Stimulated activated CD8-positive, alpha-beta memory T cell treated with anti-CD3 and anti-CD28 coated beads, Interleukin-15, amount 100 ng/mL, for 4 hours (primary cell): ENCODE measurements at regions not wholly inside any gene's neighbourhood (a gene's known extent, or its start where the extent isn't known, plus 50 kb on each side); places are given as distances from the start of the nearest gene placed in this dataset.

Experiments used
- DNase-seq, 2 donors: peaks; one replicate each; pipeline ENCODE4 v3.0.0-alpha.2; 2020; ENCODE audit warnings: low read depth in 2 of 2

DNA sequence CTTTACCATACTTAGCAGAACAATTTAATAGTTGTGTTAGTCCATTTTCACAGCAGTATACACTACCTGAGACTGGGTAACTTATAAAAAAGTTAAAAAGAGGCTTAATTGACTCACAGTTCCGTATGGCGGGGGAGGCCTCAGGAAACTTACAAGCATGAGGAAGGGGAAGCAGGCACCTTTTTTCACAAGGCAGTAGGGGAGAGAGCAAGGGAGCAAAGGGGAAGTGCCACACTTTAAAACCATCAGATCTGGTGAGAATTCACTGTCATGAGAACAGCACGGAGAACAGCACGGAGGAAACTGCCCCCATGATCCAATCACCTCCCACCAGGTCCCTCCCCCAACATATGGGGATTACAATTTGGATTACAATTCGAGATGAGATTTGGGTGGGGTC, 269.9 kb downstream of the MTRR start:
- no peak for DNase-seq

DNA sequence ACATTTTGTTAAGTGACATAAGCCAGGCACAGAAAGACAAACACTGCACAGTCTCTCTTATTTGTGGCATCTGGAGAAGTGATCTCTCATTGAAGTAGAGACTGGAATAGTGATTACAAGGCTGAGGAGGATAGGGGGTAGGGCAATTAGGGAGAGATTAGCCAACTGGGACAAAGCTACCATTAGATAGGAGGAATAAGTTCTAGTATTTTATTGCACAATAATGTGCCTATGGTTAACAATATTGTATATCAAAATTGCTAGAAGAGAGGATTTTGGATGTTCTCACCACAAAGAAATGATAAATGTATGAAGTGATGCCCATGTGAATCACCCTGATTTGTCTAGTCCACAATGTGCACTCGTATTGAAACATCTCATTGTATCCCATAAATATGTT, 281.8 kb downstream of the MTRR start:
- no peak for DNase-seq

DNA sequence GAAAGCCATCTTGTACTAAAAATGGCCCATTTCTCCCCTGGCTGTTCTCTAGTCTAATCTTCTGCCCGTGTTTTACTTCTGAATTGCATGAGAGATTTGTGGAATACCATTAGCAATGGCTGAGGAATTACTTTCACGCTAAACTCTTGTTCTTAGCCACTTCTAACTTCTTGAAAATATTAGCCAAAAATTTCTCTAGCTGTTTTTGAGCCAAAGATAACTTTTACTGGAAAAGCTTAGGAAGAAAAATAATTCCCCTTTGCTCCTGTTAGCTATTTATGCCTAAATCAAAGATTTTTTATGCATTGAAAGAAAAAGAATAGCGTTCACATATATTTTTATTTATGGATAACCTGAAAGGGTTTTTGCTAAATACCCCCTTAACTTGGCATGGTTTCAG, 287.8 kb downstream of the MTRR start:
- DNase-seq: no peak

DNA sequence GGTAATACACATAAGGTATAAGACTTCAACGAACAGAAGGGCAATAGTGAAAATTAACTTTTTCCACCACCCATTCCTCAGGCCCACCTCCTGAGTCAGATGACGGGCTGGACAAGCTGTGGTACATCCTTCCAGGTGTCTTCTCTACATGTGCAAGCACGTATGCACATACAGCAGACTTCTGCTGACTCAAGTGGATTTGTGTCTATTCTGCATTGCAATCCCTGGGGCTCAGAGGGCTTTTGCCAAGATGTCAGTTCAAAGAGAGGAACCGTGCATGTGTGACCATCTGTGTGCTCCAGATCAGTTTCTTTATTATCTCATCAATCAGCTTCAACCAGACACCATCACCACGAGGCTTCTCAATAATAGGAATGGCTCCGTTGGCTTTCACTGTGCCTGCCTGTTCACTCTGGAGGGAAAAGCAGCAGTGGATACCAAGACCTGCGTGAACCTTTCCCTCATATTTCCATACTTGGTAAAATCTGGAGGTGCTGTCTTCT, 288.4 kb downstream of the MTRR start:
- DNase-seq: no peak

DNA sequence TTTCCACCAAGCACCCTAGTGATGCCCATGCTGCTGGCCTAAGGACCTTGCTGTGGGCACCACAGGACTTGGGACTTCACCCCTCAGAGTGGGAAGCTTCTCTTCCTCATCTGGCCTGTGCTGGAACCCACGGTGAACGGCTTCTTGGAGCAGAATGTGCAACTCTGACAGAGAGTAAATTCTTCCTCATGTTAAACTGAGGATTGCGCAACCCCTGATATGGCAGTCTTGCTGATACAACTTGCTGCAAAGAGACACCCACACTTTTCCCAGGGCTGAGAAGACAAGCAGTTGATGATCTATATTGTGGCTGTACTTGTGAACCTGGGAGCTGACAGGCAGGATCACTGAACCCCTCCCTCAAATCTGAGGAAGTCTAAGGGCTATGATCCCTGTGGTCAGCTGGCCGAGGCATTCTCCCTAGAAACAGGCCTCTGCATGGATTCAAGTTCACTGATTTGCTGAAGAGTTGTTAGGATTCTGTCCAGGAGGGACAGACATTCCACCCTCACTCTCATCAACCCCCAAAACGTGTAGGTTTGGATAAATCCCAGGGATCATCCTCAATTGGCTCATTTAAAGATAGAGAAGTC, 307.2 kb downstream of the MTRR start:
- DNase-seq: no peak

DNA sequence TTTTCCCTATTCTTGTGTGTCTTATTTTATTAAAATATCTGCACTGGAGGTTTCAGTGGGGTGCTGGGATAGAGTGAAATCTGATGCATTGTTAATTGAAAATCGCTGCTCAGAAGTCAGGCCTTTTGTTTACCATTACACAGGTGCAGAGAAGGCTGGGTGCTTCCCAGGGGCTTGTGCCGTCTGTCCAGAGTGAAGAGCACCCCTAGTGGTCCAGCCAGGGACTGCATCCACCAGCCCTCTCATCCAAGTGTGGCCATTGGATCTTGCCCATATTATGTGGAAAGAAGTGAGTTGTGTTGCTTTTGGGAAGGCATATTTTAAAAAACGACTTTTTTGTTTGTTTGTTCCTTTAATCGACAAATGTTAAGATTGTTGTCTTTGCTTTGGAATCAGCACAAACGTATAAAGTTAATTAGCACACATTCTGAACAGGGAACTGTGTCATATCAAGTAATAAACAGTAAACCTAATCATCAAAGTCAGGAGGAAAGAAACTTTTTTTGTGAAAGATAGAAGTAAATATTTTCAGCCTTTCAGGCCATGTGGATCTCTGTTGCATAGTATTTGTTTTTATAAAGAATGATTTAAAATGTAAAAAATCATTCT, 315.6 kb downstream of the MTRR start:
- DNase-seq: no peak

DNA sequence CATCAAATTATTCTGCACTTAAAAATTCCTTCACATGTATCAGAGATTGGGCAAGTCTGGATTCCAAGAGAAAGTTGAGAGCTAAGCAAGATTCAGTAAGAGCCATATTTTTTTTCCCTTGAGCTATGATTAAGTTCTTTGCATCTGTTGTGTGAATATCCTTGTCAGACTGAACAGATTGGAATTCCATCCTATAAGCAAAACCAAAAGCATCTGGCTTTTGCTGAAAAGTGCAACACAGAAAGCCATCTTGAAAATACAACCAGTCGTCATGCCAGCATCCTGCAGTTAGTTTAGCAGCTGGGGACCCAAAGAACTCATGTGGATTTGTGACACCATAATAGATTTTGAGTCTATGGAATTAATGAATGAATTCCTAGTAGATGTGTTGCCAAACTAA, 316.9 kb downstream of the MTRR start:
- DNase-seq: no peak

DNA sequence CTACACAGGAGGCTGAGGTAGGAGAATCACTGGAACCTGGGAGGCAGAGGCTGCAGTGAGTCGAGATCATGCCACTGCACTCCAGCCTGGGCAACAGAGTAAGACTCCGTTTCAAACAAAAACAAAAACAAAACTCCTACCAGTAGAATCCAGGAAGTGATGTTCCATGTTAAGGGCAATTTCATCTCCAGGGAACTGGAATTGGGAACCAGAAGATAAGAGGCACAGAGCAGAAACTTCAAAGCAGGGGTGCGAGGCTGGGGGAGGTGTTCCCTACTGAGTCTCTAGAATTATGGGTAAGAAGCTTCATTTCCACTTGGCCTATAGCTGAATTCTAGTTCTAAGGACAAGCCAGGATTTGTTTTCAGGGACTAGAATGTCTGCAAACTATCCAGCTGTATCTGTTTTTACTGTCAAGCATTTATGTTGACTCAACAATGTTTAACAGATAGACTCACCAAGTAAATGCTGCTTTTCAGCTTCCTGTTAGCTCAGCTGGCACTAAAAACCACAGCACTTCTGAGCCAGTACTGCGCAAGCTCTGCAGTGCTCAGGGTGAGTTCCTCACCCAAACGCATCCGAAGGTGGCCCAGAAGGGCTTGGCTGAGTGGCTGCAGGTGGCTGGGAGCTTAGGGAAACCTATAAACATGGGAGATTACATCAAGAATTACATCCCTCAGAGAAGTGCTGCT, 320.1 kb downstream of the MTRR start:
- no peak for DNase-seq

DNA sequence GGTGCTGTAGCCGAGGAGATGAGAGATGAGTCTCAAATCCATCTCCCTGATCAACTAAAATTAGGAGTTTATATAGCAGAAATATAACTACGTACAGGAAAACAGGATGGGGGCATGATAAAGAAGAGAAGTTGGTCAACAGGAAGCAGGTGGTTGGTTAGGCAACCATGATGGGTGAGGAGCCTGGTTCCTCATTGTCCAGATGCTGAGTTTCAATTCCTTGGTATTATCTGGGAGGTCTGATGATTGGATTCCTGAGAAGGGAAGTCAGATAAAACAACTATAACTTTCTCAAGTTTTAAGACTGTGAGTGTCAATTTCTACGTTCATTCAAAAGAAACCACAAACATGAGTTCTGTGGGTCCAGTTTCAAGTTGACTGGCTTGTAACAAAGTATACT, 323.9 kb downstream of the MTRR start:
- DNase-seq: no peak

DNA sequence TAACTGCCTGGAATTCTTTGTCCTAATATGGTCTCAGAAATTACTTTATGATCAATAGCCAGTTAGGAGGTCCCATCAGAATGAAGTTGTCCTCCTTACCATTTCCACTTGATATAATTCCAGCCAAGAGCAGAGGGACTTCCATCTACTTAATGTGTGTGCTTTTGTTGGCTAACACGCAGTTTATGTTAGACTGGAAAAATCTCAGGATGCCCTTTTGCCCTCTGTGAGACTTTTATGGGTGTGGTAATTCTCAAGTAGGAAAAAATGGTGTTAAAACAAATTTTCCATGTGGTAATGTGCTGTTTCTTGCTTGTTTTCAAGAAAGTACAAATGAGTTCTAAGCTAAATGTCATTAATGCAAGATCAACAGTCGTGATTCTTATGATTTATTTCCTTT, 327.1 kb downstream of the MTRR start:
- DNase-seq: no peak

DNA sequence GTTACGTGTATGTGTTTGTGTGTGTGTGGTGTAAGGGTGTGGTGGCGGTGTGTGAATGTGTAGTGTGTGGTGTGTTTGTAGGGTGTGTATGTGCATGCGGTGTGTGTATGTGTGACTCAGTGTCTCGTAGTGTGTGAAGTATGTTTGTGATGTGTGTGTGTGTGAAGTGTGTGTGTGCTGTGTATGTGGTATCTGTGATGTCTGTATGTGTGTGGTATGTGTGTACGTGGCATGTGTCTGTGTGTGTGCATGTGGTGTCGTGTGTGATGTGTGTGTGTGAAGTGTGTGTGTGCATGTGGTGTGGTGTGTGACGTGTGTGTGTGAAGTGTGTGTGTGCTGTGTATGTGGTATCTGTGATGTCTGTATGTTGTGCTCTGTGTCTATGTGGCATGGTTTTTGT, 339.4 kb downstream of the MTRR start:
- DNase-seq: no peak

DNA sequence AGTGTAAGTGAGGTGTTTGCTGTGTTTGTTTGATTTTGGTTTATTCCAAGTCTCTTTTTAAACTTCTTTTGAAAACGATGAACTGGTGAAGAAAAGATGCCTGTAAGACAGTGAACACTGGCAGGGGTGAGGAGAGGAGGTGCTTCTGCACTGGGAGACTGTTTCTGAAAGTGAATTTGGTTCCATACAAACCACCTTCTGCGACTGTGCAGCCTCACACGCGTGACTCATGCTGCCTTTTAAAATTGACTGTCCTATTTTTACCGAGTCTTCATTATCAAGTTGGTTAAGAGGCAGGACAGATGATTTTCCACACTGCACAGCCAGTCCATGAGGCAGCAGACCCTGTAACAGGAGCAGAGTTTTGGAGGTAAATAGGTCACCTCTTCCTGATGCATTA, 340.6 kb downstream of the MTRR start:
- DNase-seq: no peak

DNA sequence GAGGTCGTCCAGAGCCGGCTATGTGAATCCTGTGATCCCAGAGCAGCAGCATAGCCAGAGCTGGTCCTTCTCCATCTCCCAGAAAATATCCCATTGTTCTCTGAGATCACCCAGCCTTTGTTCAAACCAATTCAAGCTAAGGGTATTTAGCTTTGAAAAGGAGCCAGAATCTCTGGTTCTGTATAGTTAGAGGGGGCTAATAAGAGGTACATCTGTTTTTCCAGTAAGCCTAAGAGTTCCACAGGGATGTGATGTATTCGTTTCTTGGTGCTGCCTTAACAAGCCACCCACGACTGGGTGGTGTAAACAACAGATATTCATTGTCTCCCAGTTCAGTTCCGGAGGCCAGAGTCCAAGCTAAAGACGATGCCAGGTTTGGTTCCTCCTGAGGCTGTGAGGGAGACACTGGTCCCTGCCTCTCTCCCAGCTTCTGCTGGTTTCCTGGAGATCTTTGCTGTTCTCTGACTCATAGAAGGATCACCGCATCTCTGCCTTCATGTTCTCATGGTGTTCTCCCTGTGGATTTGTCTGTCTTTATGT, 344.8 kb downstream of the MTRR start:
- no peak for DNase-seq

DNA sequence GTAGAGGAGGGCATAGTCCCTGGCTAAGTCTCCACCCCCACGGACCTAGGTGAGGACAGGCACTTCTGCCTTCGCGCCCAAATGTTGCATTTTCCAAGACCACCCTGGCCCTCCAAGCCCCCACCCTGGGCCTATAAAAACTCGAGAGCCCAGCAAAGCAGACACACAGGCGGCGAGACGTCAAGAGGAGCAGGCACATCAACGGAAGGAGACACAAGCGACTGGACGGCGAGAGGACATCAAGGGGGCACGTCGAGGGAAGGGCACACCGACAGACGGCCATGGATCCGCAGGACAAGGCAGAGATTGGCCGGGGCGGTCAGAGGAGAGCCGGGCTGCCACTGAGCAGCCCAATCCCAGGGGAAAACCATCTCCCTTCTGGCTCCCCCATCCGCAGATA, 348.0 kb downstream of the MTRR start:
- DNase-seq: no peak

DNA sequence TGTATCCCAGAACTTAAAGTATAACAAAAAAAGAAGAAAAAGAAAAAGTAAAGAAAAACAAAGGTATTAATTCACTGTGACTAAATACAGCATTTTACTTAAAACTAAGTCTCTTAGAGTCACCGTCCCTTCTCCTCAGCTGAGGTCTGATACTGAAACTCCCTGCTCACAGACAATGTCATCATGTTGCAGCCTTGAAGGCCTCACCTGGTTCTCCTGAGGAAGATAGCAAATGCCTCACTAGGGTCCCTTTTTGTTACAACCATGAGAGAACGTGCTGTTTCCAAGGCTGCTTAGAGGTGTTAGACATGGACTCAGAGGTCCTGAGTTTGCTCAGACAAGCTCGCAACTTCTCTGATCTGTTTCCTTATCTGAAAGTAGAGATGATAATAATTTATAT, 357.2 kb downstream of the MTRR start:
- DNase-seq: no peak

DNA sequence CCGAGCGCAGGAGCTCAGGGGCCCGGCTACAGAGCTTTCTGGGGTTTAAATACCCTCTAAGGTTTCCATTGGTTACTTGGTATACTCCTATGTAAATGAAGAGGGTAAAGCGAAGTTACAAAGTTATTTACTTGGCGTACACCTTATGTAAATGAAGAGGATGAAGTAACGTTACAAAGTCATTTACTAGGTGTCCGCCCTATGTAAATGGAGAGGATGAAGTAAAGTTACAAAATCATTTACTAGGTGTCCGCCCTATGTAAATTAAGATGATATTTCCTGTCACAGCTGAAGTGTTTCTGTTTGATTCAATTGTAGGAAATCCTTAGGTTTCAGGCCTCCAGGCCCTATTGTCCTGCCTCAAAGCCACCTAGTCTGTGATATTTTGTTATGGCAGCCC, 358.2 kb downstream of the MTRR start:
- DNase-seq: no peak

DNA sequence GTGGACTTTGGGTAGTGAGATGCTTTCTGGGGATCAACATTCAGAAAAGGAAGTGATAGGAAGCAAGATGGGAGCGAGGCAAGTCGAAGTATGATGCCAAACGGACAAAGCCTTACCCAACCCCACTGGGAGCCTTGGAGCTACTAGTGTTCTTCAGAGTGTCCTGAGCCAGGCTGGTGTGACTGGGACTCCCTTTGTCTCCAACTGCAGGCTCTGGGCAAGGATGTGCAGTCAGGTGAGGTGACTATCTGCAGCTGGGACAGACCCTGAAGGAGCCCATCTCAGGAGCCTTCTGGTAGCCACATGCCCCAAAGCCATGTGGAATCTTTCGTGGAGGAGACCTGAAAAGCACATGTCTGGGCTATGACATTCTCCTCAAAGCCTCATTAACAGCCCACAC, 360.6 kb downstream of the MTRR start:
- DNase-seq: no peak

DNA sequence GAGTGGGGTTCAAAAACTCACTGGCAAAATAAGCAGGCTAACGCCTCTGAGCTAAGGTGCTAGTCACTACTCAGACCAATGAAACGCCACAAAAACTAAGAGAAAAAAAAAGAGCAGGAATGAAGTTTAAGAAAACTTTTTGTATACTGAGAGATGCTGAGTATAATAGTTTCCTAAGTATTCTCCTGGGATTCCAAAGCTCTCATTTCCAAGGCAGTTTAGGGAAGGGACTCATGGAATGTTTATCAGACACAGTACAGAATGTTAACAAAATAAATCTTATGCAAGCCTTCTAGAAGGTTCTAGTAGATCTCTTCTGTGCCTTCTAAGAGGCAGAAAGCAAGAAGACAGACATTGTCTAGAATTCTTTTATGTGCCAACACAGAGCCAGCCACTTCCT, 361.9 kb downstream of the MTRR start:
- no peak for DNase-seq

DNA sequence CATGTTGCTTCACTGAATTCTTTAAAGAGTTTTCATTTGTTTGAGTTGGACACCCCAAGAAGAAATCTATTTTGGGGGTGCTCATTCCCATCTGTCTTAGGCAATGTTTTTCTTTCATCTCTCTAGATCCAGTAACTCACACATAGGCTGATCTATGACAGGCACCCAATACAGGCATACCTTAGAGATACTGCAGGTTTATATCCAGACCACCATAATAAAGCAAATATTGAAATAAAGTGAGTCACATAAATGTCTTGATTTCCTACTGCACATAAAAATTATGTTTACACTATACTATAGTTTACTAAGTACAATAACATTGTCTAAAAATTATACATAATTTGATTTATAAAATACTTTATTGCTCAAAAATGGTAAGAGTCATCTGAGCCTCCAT, 364.5 kb downstream of the MTRR start:
- DNase-seq: no peak

DNA sequence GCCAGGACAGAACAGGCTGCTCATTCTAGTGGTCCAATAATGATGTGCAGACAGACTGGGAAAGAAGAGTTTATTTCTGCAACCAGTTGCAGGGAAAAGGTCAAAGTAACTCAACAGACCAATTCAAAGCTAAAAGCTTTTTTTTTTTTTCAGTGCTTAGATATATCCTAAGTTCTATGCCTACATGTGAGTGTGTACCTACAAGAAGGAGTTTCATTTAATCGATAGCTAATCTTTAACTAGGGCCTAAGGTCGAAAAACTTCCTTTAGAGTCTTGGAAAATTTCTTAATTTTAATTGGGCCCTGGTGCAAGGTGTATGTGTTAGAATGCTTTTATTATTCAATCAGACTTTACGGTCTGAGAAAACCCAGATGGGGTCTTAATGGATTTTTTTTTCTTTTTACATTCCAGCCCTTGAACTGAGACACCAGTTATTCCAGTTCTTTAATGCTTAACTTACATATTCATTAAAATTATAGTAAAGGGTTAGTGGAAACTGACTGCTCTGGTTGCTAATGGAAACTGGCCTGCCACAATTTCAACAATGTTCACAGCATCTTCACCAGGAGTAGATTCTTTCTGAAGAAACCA, 365.3 kb downstream of the MTRR start:
- no peak for DNase-seq

DNA sequence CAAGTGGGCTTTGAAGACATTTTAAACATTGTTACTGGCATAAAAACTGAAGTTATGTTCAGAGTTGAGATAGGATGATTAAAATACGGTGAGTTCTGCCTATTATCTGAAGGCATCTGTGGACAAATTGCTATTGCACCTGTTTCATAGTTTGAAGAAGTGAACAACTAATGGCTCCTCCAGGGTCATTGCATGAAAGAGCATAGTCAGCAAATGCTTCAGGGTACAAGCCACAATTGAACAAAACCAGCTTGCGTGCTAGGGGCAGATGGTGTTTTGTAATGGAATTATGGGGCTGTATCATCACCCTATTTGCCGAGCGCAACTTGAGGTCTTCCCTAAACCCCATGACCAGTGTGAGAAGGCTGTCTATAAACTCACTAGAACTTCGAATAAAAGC, 369.1 kb downstream of the MTRR start:
- no peak for DNase-seq

DNA sequence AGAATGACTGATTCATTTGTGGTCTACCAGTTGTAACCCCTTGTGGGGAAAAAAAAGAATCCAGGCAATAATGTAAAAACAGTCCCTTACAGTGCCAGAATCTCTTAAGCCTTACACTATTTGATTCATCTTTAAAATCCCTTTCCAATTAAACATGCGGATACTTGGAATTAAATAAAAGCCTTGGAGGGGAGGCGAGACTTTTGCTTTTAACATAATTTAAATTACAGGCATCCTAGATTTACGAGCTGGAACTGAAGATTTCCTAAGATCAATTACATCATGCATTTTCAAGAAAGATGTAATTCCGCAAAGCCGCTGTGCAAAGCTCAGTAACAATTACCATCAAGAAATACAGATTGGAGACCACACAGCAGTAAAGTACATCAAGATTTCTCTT, 370.2 kb downstream of the MTRR start:
- no peak for DNase-seq

DNA sequence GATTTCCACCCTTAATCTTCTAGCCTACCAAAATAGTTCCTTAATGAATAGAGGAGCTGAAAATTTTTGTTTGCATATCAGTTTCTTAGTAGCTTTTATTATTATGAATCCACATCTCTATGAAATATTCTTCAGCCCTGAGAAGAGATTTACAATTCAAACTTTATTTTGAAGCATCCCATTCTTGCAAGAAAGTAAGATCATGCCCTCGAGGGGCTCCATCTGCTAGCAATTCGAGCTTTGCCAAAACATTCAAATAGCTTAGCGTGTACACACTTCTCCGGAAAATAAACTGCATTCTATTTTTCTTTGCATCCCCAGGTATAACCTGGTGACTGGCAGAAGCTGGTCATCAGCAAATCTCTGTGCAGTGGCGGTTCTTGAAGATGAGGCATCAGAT, 370.7 kb downstream of the MTRR start:
- DNase-seq: no peak
